Endothelial cell of umbilical vein (primary cell): ENCODE measurements at regions not wholly inside any gene's neighbourhood (a gene's known extent, or its start where the extent isn't known, plus 50 kb on each side); places are given as distances from the start of the nearest gene placed in this dataset.
"Not testable (repeated sequence)": the region's sequence is repeated elsewhere in the genome, so short reads cannot be mapped to it uniquely, and the experiment has no call there.

Experiments
- EZH2 ChIP-seq: IDR thresholded peaks from 2 replicates; pipeline ENCODE4 v1.6.1; 2012; ENCODE audit warnings: borderline replicate concordance, low read depth, mild to moderate bottlenecking, moderate library complexity, low read length, inconsistent platforms; ENCODE audit not compliant: severe bottlenecking
- GATA2 ChIP-seq: IDR thresholded peaks from 2 replicates; pipeline ENCODE4 v1.7.0; 2011; ENCODE audit warnings: low read depth, mild to moderate bottlenecking, moderate library complexity, mixed read lengths, low read length; ENCODE audit not compliant: insufficient read length, insufficient read depth
- POLR2A ChIP-seq: IDR thresholded peaks from 2 replicates; pipeline ENCODE4 v1.6.1; 2012; ENCODE audit warnings: low read depth, mild to moderate bottlenecking, control low read depth, low read length
- POLR2AphosphoS5 ChIP-seq: IDR thresholded peaks from 2 replicates; pipeline ENCODE4 v1.6.1; 2012; ENCODE audit warnings: low read depth, mild to moderate bottlenecking, control low read depth, low read length, moderate library complexity; ENCODE audit not compliant: insufficient read depth
- TF ChIP-seq, protein P1 (sequence below), 2 donors: IDR thresholded peaks; 1 replicate in 1 of 2; 2 replicates in 1 of 2; pipeline ENCODE4 v1.5.1; 2011; ENCODE audit warnings: low read length in 2 of 2, mild to moderate bottlenecking in 2 of 2, moderate library complexity in 2 of 2, control low read depth in 1 of 2, inconsistent platforms in 1 of 2, low read depth in 1 of 2; ENCODE audit not compliant: insufficient read depth in 1 of 2; ENCODE audit errors: extremely low read depth in 1 of 2

DNA sequence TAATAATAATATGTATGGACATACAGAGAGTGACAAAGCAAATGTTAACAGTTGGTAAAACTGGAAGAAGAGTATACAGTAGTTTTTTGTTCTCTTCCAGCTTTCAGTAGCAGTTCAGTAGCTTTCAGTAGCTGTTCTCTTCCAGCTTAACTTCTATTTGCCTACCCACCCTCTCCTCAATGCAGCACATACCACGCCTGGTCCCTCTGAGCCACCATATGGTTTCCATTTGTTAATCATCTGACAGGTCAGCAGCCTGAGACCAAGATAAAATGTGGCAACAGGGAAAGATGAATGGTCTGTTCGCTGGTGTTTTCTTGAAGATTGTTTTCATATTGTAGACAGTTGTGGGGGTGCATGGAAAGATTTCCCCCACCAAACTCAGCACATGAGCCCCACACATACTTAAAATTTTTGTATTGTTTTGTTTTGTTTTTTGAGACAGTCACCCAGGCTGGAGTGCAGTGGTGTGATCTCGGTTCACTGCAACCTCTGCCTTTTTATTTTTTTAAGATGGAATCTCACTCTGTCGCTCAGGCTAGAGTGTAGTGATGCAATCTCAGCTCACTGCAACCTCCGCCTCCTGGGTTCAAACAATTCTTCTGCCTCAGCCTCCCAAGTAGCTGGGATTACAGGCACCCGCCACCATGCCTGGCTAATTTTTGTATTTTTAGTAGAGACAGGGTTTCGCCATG is 56.8 kb downstream of the ATP6V0E2 start:
- TF ChIP-seq, protein P1, sequence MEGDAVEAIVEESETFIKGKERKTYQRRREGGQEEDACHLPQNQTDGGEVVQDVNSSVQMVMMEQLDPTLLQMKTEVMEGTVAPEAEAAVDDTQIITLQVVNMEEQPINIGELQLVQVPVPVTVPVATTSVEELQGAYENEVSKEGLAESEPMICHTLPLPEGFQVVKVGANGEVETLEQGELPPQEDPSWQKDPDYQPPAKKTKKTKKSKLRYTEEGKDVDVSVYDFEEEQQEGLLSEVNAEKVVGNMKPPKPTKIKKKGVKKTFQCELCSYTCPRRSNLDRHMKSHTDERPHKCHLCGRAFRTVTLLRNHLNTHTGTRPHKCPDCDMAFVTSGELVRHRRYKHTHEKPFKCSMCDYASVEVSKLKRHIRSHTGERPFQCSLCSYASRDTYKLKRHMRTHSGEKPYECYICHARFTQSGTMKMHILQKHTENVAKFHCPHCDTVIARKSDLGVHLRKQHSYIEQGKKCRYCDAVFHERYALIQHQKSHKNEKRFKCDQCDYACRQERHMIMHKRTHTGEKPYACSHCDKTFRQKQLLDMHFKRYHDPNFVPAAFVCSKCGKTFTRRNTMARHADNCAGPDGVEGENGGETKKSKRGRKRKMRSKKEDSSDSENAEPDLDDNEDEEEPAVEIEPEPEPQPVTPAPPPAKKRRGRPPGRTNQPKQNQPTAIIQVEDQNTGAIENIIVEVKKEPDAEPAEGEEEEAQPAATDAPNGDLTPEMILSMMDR (IDR thresholded peaks at IDR 0.05; ENCODE audit: extremely low read depth in 1 of 2, insufficient read depth in 1 of 2, low read depth in 1 of 2, low read length in 2 of 2), result not testable (repeated sequence)
- TF ChIP-seq EZH2, POLR2A, POLR2AphosphoS5, GATA2: not testable (repeated sequence)
